GM12878 (cell line): ENCODE measurements at regions not wholly inside any gene's neighbourhood (a gene's known extent, or its start where the extent isn't known, plus 50 kb on each side); places are given as distances from the start of the nearest gene placed in this dataset.

ENCODE experiments used
- BRCA1 ChIP-seq: IDR thresholded peaks from 2 replicates; pipeline ENCODE4 v1.6.1; 2011; ENCODE audit warnings: low read depth, low read length, improper control_type of control experiment
- LARP7 ChIP-seq: fragments of 450-650 bp; IDR thresholded peaks from 2 replicates; pipeline ENCODE4 v1.6.1; 2017; ENCODE audit warnings: mild to moderate bottlenecking
- RELB ChIP-seq: fragments of 450-650 bp; IDR thresholded peaks from 2 replicates; pipeline ENCODE4 v1.6.1; 2017; ENCODE audit warnings: low read depth, mild to moderate bottlenecking, moderate library complexity
- ZBTB11 ChIP-seq: fragments of 450-650 bp; formaldehyde crosslinking; IDR thresholded peaks from 2 replicates; pipeline ENCODE4 v1.5.0; 2022; ENCODE audit warnings: mild to moderate bottlenecking, missing genetic modification characterization
- ZNF592 ChIP-seq: fragments of 450-650 bp; IDR thresholded peaks from 2 replicates; pipeline ENCODE4 v1.6.1; 2017; ENCODE audit warnings: mild to moderate bottlenecking, moderate library complexity

- TF ChIP-seq ZBTB11 (CRISPR knock-in tag) (no peak), BRCA1 (no peak), ZNF592 (no peak), RELB (no peak), LARP7 (no peak)
Observed at GRCh38 chr11:122509091-122509490, 146.4 kb upstream of the UBASH3B start (continued).
